Common myeloid progenitor, CD34-positive (primary cell): ENCODE measurements at regions not wholly inside any gene's neighbourhood (a gene's known extent, or its start where the extent isn't known, plus 50 kb on each side); places are given as distances from the start of the nearest gene placed in this dataset.

Experiments used
- CTCF ChIA-PET: fragments of 350-600 bp; sonication (Branson Sonifier 250); formaldehyde crosslinking; loops from one replicate; lab custom pipeline; 2021; ENCODE audit warnings: antibody characterized with exemption; lab: Charles Lee
- POLR2A ChIA-PET: fragments of 350-600 bp; sonication (Branson Sonifier 250); formaldehyde crosslinking; loops from one replicate; lab custom pipeline; 2021; ENCODE audit warnings: antibody characterized with exemption; lab: Charles Lee
- DNase-seq, 3 donors: peaks; one replicate each; pipeline versions ENCODE4 v3.0.0 to v3.0.0-alpha.2; 2013
- H3K27ac ChIP-seq, 2 experiments: 1 replicate in 1 of 2; 2 replicates in 1 of 2; pipeline ENCODE4 v1.7.0; 2013; ENCODE audit warnings: inconsistent platforms in 2 of 2, low read length in 2 of 2, mild to moderate bottlenecking in 2 of 2, low read depth in 1 of 2, moderate library complexity in 1 of 2; ENCODE audit not compliant: severe bottlenecking in 2 of 2, insufficient read depth in 1 of 2, poor library complexity in 1 of 2
- H3K27me3 ChIP-seq, 5 experiments: replicated peaks in 2 of 5; 1 replicate in 3 of 5; 2 replicates in 2 of 5; pipeline versions ENCODE4 v1.6.1 to v1.7.0; 2013; ENCODE audit warnings: low read length in 4 of 5, mild to moderate bottlenecking in 2 of 5, moderate library complexity in 2 of 5, inconsistent platforms in 1 of 5; ENCODE audit not compliant: insufficient read depth in 5 of 5, control insufficient read depth in 4 of 5
- H3K36me3 ChIP-seq, 4 experiments: 1 replicate in 2 of 4; 2 replicates in 2 of 4; pipeline versions ENCODE4 v1.6.1 to v1.7.0; 2013; ENCODE audit warnings: low read length in 3 of 4, control low read depth in 1 of 4, mild to moderate bottlenecking in 1 of 4; ENCODE audit not compliant: control insufficient read depth in 4 of 4, insufficient read depth in 4 of 4
- H3K4me1 ChIP-seq, 4 experiments: 1 replicate in 3 of 4; 2 replicates in 1 of 4; pipeline versions ENCODE4 v1.6.1 to v1.7.1; 2013; ENCODE audit warnings: low read length in 3 of 4, mild to moderate bottlenecking in 3 of 4, control low read depth in 1 of 4, inconsistent platforms in 1 of 4, moderate library complexity in 1 of 4; ENCODE audit not compliant: control insufficient read depth in 4 of 4, insufficient read depth in 4 of 4; ENCODE audit errors: control extremely low read depth in 1 of 4
- H3K4me3 ChIP-seq, 7 experiments: 1 replicate in 4 of 7; 2 replicates in 3 of 7; pipeline versions ENCODE4 v1.5.1 to v1.7.0; 2013; ENCODE audit warnings: mild to moderate bottlenecking in 7 of 7, low read length in 6 of 7, moderate library complexity in 6 of 7, inconsistent platforms in 2 of 7, low read depth in 2 of 7, control low read depth in 1 of 7; ENCODE audit not compliant: insufficient read depth in 4 of 7, control insufficient read depth in 1 of 7; ENCODE audit errors: extremely low read depth in 1 of 7
- H3K9me3 ChIP-seq, 5 experiments: 1 replicate in 4 of 5; 2 replicates in 1 of 5; pipeline versions ENCODE4 v1.6.1 to v1.7.1; 2013; ENCODE audit warnings: low read length in 4 of 5, mild to moderate bottlenecking in 2 of 5, inconsistent platforms in 1 of 5, low read depth in 1 of 5, moderate library complexity in 1 of 5; ENCODE audit not compliant: control insufficient read depth in 4 of 5, insufficient read depth in 2 of 5; ENCODE audit errors: control extremely low read depth in 1 of 5
- WGBS: methylation state at CpG from one replicate; pipeline ENCODE4 v1.1.5; 2013; ENCODE audit not compliant: insufficient coverage; 5-methylcytosine and 5-hydroxymethylcytosine counted together

DNA sequence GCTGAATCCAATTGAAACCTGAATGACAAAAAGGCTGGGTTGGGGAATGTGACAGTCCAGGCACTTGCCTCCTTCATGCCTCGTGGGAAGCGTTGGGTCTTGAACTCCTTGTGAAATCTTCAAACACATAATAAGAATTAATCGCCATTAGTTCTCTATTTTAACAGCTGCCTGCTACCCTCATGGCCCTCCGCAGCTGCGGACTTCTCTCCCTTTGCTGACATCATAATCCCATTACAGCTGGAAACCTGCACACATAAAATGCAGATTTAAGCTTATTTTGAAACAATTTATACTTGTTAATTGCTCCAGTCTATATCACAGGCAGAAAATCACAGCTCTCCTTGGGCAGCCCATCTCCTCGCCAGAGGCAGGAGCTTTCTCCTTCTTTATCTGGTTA lies 403.0 kb upstream of the MKI67 start:
- ChIA-PET CTCF (interaction anchor here (0.9 to 7.8 kb wide), 4 partner anchors 9 to 266 kb away, joined by 3 to 77 read pairs (median 4); no protein-coding TSS in a partner anchor), POLR2A (no interaction called here)
- Histone ChIP-seq H3K27ac (no peak overlapping the region), H3K4me3 (no peak overlapping the region), H3K36me3 (no peaks in the 10 kb centered on the region), H3K4me1 (no peaks in the 10 kb centered on the region), H3K9me3 (no peaks in the 10 kb centered on the region), H3K27me3 (peaks cover 0 to 40% (median 16%) of the 10 kb centered on the region in 5 experiments)
- WGBS: 79% methylated on average over 6 of the region's 6 CpGs
- DNase-seq: no peak

DNA sequence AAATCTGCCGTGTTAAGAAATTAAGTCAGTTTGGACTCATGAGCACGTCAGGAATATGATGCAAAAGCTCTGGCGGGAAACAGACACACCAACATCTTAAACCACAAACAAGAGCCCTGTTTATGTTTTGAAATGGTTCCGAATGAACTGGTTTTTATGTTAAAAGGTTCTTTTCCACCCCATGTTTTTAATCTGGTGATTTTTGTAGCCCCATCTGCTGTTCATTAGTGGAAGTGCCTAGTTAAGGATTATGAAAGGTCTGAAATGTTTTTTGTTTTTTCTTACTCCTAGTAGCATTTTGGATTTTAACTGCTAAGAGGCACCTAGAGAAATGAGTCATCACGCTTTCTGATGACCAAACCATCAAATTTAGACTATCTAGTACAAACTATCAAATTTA lies 404.1 kb upstream of the MKI67 start:
- no CpG with 5 or more reads among the region's 5 CpGs for WGBS
- no peaks in the 10 kb centered on the region for H3K4me1 ChIP-seq
- CTCF ChIA-PET: interaction anchor here (0.9 to 7.8 kb wide), 5 partner anchors 10 to 267 kb away, joined by 3 to 77 read pairs (median 6); no protein-coding TSS in a partner anchor
- H3K27ac ChIP-seq: no peak overlapping the region
- no peaks in the 10 kb centered on the region for H3K9me3 ChIP-seq
- POLR2A ChIA-PET: no interaction called here
- H3K36me3 ChIP-seq: no peaks in the 10 kb centered on the region
- DNase-seq: peak; percentile 30 to 56 (median 35)
- H3K27me3 ChIP-seq: peaks cover 4 to 42% (median 19%) of the 10 kb centered on the region in 5 experiments
- H3K4me3 ChIP-seq: no peak overlapping the region

DNA sequence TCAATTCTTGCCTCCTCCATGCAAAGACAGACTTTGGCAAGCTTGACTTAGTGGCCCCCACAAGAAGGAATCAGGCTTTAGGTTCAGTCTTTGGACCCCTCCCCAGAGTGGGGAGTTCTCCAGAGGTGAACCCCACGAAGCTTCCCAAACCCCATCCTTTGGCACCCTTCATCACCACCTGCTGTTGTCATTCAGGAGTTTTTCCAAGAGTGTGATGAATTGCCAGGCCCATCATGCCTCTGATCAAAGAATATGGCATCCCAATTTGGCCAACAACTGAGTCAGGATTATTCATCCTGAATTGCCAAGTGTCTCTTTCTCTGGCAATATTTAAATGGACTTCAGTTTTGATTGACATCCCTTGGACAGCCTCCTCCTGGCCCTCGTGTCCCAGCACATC lies 404.7 kb upstream of the MKI67 start:
- Histone ChIP-seq H3K9me3 (no peaks in the 10 kb centered on the region), H3K27ac (no peak overlapping the region), H3K4me3 (no peak overlapping the region), H3K27me3 (peaks cover 10 to 44% (median 22%) of the 10 kb centered on the region in 5 experiments), H3K36me3 (no peaks in the 10 kb centered on the region), H3K4me1 (no peaks in the 10 kb centered on the region)
- ChIA-PET POLR2A (interaction anchor here (0.5 kb wide), 1 partner anchor 23 kb away, joined by 3 read pairs; no protein-coding TSS in a partner anchor), CTCF (interaction anchor here (0.7 to 7.8 kb wide), 9 partner anchors 9 to 271 kb away, joined by 3 to 77 read pairs (median 5); no protein-coding TSS in a partner anchor)
- 86% methylated on average over 2 of the region's 2 CpGs for WGBS
- no peak for DNase-seq

DNA sequence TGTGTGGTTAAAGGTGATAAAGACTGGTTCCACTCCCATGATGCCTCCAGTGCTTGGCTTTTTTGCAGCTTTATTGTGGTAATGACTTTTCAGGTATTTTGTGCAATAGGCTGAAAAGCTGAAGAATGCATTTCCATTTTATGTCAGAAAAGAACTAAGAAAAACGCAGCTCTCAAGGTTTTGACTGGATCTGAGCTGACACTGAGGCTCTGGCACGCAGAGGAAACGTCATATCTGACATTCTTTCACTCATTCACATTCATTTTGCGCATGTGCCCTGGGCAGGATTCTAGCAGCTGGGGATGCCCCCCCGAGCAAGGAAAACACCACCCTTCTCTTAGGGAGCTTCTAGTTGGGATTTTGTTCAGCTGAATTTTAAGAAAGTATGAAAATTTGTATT lies 408.5 kb upstream of the MKI67 start:
- H3K9me3 ChIP-seq: no peaks in the 10 kb centered on the region
- ChIA-PET CTCF (interaction anchor here (0.7 to 1.7 kb wide), 3 partner anchors 15 to 275 kb away, joined by 3 to 6 read pairs (median 4); no protein-coding TSS in a partner anchor), POLR2A (no interaction called here)
- no peak overlapping the region for H3K4me3 ChIP-seq
- DNase-seq: no peak
- peaks cover 24 to 69% (median 43%) of the 10 kb centered on the region in 5 experiments for H3K27me3 ChIP-seq
- WGBS: 88% methylated on average over 1 of the region's 5 CpGs
- no peak overlapping the region for H3K27ac ChIP-seq
- no peaks in the 10 kb centered on the region for H3K4me1 ChIP-seq
- H3K36me3 ChIP-seq: no peaks in the 10 kb centered on the region

DNA sequence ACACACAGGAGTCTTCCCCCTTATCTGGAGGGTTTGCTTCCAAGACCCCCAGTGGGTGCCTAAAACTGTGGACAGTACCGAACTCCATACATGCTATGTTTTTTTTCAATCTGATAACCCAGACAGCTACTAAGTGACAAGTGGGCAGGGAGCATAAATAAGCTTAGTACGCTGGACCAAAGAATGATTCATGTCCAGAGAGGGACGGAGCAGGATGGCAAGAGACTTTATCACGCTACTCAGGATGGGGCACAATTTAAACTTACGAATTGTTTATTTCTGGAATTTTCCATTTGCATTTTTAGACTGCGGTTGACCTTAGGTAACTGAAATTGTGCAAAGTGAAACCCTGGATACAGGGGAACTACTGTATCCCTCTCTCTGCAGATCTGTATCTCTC lies 410.0 kb upstream of the MKI67 start:
- POLR2A ChIA-PET: no interaction called here
- H3K9me3 ChIP-seq: no peaks in the 10 kb centered on the region
- WGBS: 74% methylated on average over 5 of the region's 6 CpGs
- H3K4me1 ChIP-seq: peaks cover 0 to 8% (median 3%) of the 10 kb centered on the region in 4 experiments
- CTCF ChIA-PET: no interaction called here
- no peak for DNase-seq
- peaks cover 24 to 83% (median 50%) of the 10 kb centered on the region in 5 experiments for H3K27me3 ChIP-seq
- H3K36me3 ChIP-seq: no peaks in the 10 kb centered on the region
- no peak overlapping the region for H3K4me3 ChIP-seq
- H3K27ac ChIP-seq: no peak overlapping the region

DNA sequence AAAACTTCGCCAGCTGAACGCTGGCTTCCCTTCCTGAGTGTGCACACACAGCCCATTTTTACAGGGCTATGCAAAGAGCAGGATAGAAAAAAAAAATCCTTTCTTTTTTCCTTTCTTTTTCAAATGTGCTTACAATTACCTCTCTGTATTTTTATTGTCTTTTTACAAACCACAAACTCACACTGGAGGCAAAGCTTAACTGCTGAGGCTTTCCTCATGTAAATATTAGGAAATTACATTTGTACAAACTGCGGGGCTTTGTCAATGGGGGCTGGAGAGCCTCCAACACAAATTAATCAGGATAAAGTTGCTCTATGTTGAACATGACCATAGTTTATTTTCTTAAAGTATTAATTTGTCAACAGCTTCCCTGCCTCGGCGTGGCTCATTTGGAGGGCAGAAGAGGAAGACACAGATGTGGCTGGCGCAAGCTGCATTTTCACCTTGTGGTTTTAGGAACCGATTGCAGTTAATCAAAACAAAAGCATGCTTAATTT lies 411.7 kb upstream of the MKI67 start:
- peak in 2 of 3 donors; percentile 42 to 43 for DNase-seq
- ChIA-PET CTCF (interaction anchor here (1.2 kb wide), 1 partner anchor 9 kb away, joined by 3 read pairs; no protein-coding TSS in a partner anchor), POLR2A (no interaction called here)
- peaks cover 27 to 90% (median 61%) of the 10 kb centered on the region in 5 experiments for H3K27me3 ChIP-seq
- H3K4me1 ChIP-seq: peaks cover 0 to 8% (median 4%) of the 10 kb centered on the region in 4 experiments
- no peak overlapping the region for H3K4me3 ChIP-seq
- 50% methylated on average over 1 of the region's 7 CpGs for WGBS
- H3K9me3 ChIP-seq: no peaks in the 10 kb centered on the region
- H3K36me3 ChIP-seq: no peaks in the 10 kb centered on the region
- no peak overlapping the region for H3K27ac ChIP-seq

DNA sequence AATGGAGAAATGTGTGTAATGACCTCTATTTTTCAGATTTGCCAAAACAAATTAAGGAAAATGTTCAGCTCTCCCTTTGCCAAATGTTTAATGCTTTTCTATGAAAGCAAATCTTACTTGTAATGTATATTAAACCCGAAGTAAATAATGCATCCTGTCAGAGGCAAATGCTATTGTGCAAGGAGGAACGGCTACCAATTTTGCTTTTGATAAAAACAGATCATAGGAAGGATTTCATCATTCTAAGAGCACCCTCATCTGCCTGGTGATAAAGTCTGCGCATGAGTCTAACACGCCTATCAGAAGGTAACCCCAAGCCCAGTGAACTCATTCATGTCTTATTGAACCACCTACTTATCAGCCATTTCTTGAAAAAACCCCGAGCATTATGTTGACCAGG lies 412.4 kb upstream of the MKI67 start:
- Histone ChIP-seq H3K4me1 (peaks cover 0 to 8% (median 4%) of the 10 kb centered on the region in 4 experiments), H3K36me3 (no peaks in the 10 kb centered on the region), H3K27ac (no peak overlapping the region), H3K4me3 (no peak overlapping the region), H3K27me3 (peaks cover 27 to 94% (median 64%) of the 10 kb centered on the region in 5 experiments), H3K9me3 (no peaks in the 10 kb centered on the region)
- DNase-seq: no peak
- POLR2A ChIA-PET: no interaction called here
- 75% methylated on average over 4 of the region's 5 CpGs for WGBS
- CTCF ChIA-PET: interaction anchor here (0.6 to 1.2 kb wide), 2 partner anchors 10 to 16 kb away, joined by 3 read pairs; no protein-coding TSS in a partner anchor
